Kidney (tissue), 13 donors: ENCODE measurements at regions not wholly inside any gene's neighbourhood (a gene's known extent, or its start where the extent isn't known, plus 50 kb on each side); places are given as distances from the start of the nearest gene placed in this dataset.
A peak's percentile ranks its signal among the peaks of the same experiment; 100 is the strongest.

Experiments
- DNase-seq, 5 donors: peaks; one replicate each; pipeline ENCODE4 v3.0.0-alpha.2; 2013 to 2020
- FAIRE-seq: peaks from 2 replicates; lab custom pipeline; 2012; peaks lifted over from hg19 to GRCh38; lab: Jason Lieb, UNC
- H3K27ac ChIP-seq, 2 donors: one replicate each; pipeline ENCODE4 v1.7.0; 2013; ENCODE audit warnings: low read depth in 2 of 2, low read length in 2 of 2, inconsistent platforms in 1 of 2
- H3K27me3 ChIP-seq: one replicate; pipeline ENCODE4 v1.7.1; 2013; ENCODE audit warnings: low read length, inconsistent platforms; ENCODE audit not compliant: control insufficient read depth, insufficient read depth
- H3K36me3 ChIP-seq, 3 donors: one replicate each; pipeline versions ENCODE4 v1.7.0 to v1.7.1; 2013; ENCODE audit warnings: low read length in 3 of 3, control low read depth in 1 of 3, inconsistent platforms in 1 of 3; ENCODE audit not compliant: insufficient read depth in 3 of 3, control insufficient read depth in 2 of 3
- H3K4me1 ChIP-seq, 3 donors: one replicate each; pipeline versions ENCODE4 v1.7.0 to v1.7.1; 2013; ENCODE audit warnings: low read length in 3 of 3, inconsistent platforms in 1 of 3, low read depth in 1 of 3; ENCODE audit not compliant: control insufficient read depth in 2 of 3, insufficient read depth in 2 of 3
- H3K4me3 ChIP-seq, 3 donors: one replicate each; pipeline versions ENCODE4 v1.7.0 to v1.8.1; 2013; ENCODE audit warnings: low read length in 3 of 3, control low read depth in 1 of 3, inconsistent platforms in 1 of 3
- H3K9ac ChIP-seq, 3 donors: one replicate each; pipeline versions ENCODE4 v1.7.0 to v1.7.1; 2013; ENCODE audit warnings: low read length in 3 of 3, control low read depth in 1 of 3, inconsistent platforms in 1 of 3
- H3K9me3 ChIP-seq, 3 donors: one replicate each; pipeline versions ENCODE4 v1.7.0 to v1.7.1; 2013; ENCODE audit warnings: low read length in 3 of 3, control low read depth in 1 of 3, inconsistent platforms in 1 of 3; ENCODE audit not compliant: control insufficient read depth in 2 of 3, insufficient read depth in 1 of 3
- intact Hi-C: fragments of 100-400 bp; cut with DNase I; formaldehyde crosslinking; loops from one replicate; pipeline ENCODE4 v1.11.1; 2022
- TF ChIP-seq, protein P1 (sequence below): IDR thresholded peaks from 3 replicates; pipeline ENCODE4 v1.5.1; 2012; ENCODE audit warnings: mild to moderate bottlenecking, moderate library complexity, borderline replicate concordance; ENCODE audit not compliant: insufficient read depth; ENCODE audit errors: extremely low read depth
- donor health status: control.
- donor health status: control.
- donor health status: control.
- donor health status: control.
- donor health status: control.
- donor health status: DM: yes; HTN: yes; CAD: no.
- donor health status: Normal renal cell carcinoma (clear cell type).

- no peaks in the 10 kb centered on the region for H3K27me3 ChIP-seq
- DNase-seq: no peak
- intact Hi-C loops: no loop called here
- TF ChIP-seq, protein P1, sequence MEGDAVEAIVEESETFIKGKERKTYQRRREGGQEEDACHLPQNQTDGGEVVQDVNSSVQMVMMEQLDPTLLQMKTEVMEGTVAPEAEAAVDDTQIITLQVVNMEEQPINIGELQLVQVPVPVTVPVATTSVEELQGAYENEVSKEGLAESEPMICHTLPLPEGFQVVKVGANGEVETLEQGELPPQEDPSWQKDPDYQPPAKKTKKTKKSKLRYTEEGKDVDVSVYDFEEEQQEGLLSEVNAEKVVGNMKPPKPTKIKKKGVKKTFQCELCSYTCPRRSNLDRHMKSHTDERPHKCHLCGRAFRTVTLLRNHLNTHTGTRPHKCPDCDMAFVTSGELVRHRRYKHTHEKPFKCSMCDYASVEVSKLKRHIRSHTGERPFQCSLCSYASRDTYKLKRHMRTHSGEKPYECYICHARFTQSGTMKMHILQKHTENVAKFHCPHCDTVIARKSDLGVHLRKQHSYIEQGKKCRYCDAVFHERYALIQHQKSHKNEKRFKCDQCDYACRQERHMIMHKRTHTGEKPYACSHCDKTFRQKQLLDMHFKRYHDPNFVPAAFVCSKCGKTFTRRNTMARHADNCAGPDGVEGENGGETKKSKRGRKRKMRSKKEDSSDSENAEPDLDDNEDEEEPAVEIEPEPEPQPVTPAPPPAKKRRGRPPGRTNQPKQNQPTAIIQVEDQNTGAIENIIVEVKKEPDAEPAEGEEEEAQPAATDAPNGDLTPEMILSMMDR: no peak
- no peaks in the 10 kb centered on the region for H3K9me3 ChIP-seq
- no peaks in the 10 kb centered on the region for H3K36me3 ChIP-seq
- H3K4me3 ChIP-seq: no peak overlapping the region
- no peak overlapping the region for H3K27ac ChIP-seq
- no peak for FAIRE-seq
- H3K9ac ChIP-seq: no peak overlapping the region
- H3K4me1 ChIP-seq: no peaks in the 10 kb centered on the region
Measured at GRCh38 chr6:11961923-11962322, 50.2 kb upstream of the HIVEP1 start.

DNA sequence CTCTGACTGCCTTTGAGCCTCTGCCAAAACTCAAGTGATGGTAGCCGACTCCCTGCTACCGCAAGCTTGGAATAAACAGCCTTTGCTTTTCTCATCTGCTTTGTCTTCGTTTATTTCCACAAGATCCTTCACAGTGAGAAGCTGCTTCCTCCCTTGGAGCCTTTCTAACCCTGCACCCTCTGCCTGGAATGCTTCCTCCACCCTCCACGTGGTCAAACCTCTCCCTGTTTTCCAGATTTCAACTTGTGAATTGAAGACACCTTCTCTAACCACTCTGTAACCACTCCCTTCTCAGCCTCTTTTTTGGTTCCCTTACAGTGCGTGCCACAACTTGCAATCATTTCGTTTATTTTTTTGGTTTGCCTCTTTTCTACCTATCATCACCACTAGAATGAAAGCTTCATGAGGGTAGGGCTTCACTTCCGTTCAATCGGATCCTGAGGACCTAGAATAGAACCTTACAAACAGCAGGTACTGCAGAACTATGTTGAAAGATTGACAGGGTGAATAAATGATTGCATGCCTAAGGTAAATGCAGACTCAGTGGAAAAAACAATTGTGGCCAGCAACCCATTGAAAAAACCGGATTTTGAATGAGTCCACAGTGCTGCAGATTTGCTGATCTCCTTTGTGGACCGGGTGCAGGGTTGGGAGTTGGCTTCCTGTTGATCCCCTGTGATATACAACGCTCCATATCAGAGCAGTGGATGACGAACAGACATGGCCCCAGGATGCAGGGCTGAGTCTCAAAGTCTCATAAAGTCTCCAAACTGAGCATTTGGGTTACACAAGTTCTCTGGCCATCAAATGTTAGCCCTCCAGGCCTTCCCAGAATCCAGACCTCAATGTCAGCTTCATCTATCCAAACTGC is 51.0 kb upstream of the HIVEP1 start:
- TF ChIP-seq, protein P1: no peak
- Histone ChIP-seq H3K36me3 (no peaks in the 10 kb centered on the region), H3K4me3 (no peak overlapping the region), H3K27me3 (no peaks in the 10 kb centered on the region), H3K9ac (no peak overlapping the region), H3K27ac (no peak overlapping the region), H3K4me1 (no peaks in the 10 kb centered on the region), H3K9me3 (no peaks in the 10 kb centered on the region)
- DNase-seq (no peak), FAIRE-seq (no peak)
- intact Hi-C loops: no loop called here

DNA sequence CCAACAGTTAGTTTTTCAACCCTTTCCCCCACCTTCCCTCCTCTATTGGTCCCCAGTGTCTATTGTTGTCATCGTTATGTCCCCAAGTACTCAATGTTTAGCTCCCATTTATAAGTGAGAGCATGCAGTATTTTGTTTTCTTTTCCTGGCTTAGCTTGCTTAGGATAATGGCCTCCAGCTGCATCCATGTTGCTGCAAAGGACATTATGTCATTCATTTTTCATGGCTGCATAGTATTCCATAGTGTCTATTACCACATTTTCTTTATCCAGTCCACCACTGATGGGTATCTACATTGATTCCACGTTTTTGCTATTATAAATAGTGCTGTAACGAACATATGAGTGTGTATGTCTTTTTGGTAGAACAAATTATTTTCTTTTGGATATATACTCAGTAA is 55.3 kb upstream of the HIVEP1 start:
- Histone ChIP-seq H3K27ac (no peak overlapping the region), H3K9me3 (no peaks in the 10 kb centered on the region), H3K27me3 (no peaks in the 10 kb centered on the region), H3K36me3 (no peaks in the 10 kb centered on the region), H3K4me3 (no peak overlapping the region), H3K4me1 (no peaks in the 10 kb centered on the region), H3K9ac (no peak overlapping the region)
- FAIRE-seq (no peak), DNase-seq (no peak)
- TF ChIP-seq, protein P1: no peak
- intact Hi-C loops: no loop called here

DNA sequence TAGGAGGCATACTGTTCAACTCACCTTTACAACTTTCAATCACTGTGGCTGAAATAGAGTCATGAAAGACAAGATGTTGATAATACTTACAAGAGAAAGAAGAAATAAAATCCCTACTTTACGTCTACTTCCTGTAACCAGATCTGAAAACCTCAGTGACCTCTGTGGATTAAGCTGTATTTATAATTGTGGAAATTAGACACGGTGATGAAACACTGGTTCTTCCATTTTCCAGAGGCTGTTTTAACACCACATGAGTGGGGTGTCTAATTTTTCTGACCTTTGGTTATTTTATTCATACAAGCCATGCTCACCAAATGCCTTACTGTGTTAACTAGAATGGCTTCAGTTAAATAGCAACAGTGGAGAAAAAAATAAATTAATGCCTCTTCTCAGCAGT is 58.5 kb upstream of the HIVEP1 start:
- no peaks in the 10 kb centered on the region for H3K27me3 ChIP-seq
- TF ChIP-seq, protein P1: no peak
- H3K36me3 ChIP-seq: no peaks in the 10 kb centered on the region
- H3K9ac ChIP-seq: no peak overlapping the region
- no peaks in the 10 kb centered on the region for H3K9me3 ChIP-seq
- intact Hi-C loops: no loop called here
- FAIRE-seq (no peak), DNase-seq (peak in 1 of 5 donors; percentile 25)
- H3K4me1 ChIP-seq: no peaks in the 10 kb centered on the region
- no peak overlapping the region for H3K4me3 ChIP-seq
- no peak overlapping the region for H3K27ac ChIP-seq
